Neural crest cell (in vitro differentiated cells): ENCODE measurements at regions not wholly inside any gene's neighbourhood (a gene's known extent, or its start where the extent isn't known, plus 50 kb on each side); places are given as distances from the start of the nearest gene placed in this dataset.

ENCODE experiments used
- DNase-seq: peaks from one replicate; pipeline ENCODE4 v3.0.0; 2021; ENCODE audit warnings: low read depth, mixed read lengths, low spot score
- H3K27ac Mint-ChIP-seq: one replicate; pipeline ENCODE4 v1.8.0; 2021; ENCODE audit warnings: mild to moderate bottlenecking, mixed read lengths; ENCODE audit not compliant: unreplicated experiment
- H3K27me3 Mint-ChIP-seq: 2 replicates; pipeline ENCODE4 v1.8.0; 2021; ENCODE audit warnings: low read depth, mild to moderate bottlenecking, mixed read lengths
- H3K36me3 Mint-ChIP-seq: 2 replicates; pipeline ENCODE4 v1.8.0; 2021; ENCODE audit warnings: low read depth, mild to moderate bottlenecking, mixed read lengths
- H3K4me1 Mint-ChIP-seq: 2 replicates; pipeline ENCODE4 v1.8.0; 2021; ENCODE audit warnings: mixed read lengths
- H3K4me3 Mint-ChIP-seq: one replicate; pipeline ENCODE4 v1.8.0; 2021; ENCODE audit warnings: mild to moderate bottlenecking, mixed read lengths
- H3K9me3 Mint-ChIP-seq: 2 replicates; pipeline ENCODE4 v1.8.0; 2021; ENCODE audit warnings: mixed read lengths
- TF ChIP-seq, protein P1 (sequence below): fragments of 200-600 bp; sonication (generic); conservative IDR thresholded peaks from 2 replicates; pipeline ENCODE4 v1.5.0; 2021; ENCODE audit warnings: antibody characterized with exemption, mild to moderate bottlenecking

DNA sequence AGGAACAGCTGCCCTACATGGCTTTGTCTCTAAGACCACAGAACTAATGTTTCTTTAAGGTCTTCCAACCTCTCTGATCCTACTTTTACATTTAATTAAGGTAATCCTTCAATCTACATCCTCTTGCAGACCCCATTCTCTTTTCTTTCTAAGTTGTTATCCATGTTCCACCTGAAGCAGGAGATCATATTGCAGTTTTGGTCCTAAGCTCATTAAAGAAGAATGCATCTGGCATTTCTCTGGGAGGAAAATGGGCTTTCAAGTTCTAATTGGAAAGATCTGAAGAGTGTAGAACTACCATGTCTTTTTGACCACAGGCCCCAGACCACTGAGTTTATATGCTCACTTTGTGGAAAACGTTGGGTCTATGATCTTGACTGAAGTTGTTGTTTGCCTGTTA is 111.2 kb downstream of the SEM1 start:
- no peak overlapping the region for H3K27ac Mint-ChIP-seq
- TF ChIP-seq, protein P1, sequence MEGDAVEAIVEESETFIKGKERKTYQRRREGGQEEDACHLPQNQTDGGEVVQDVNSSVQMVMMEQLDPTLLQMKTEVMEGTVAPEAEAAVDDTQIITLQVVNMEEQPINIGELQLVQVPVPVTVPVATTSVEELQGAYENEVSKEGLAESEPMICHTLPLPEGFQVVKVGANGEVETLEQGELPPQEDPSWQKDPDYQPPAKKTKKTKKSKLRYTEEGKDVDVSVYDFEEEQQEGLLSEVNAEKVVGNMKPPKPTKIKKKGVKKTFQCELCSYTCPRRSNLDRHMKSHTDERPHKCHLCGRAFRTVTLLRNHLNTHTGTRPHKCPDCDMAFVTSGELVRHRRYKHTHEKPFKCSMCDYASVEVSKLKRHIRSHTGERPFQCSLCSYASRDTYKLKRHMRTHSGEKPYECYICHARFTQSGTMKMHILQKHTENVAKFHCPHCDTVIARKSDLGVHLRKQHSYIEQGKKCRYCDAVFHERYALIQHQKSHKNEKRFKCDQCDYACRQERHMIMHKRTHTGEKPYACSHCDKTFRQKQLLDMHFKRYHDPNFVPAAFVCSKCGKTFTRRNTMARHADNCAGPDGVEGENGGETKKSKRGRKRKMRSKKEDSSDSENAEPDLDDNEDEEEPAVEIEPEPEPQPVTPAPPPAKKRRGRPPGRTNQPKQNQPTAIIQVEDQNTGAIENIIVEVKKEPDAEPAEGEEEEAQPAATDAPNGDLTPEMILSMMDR: no peak
- DNase-seq: no peak
- no peak overlapping the region for H3K4me3 Mint-ChIP-seq
- H3K27me3 Mint-ChIP-seq: no peaks in the 10 kb centered on the region
- peaks cover 4% of the 10 kb centered on the region for H3K9me3 Mint-ChIP-seq
- H3K36me3 Mint-ChIP-seq: no peaks in the 10 kb centered on the region
- H3K4me1 Mint-ChIP-seq: peaks cover 43% of the 10 kb centered on the region

GRCh38 chr7:96596120-96596826 is 113.4 kb downstream of the SEM1 start:
- H3K4me3 Mint-ChIP-seq: no peak overlapping the region
- no peak for DNase-seq
- peaks cover 59% of the 10 kb centered on the region for H3K4me1 Mint-ChIP-seq
- no peaks in the 10 kb centered on the region for H3K27me3 Mint-ChIP-seq
- TF ChIP-seq, protein P1: no peak
- H3K36me3 Mint-ChIP-seq: no peaks in the 10 kb centered on the region
- H3K9me3 Mint-ChIP-seq: peaks cover 4% of the 10 kb centered on the region
- H3K27ac Mint-ChIP-seq: no peak overlapping the region

DNA sequence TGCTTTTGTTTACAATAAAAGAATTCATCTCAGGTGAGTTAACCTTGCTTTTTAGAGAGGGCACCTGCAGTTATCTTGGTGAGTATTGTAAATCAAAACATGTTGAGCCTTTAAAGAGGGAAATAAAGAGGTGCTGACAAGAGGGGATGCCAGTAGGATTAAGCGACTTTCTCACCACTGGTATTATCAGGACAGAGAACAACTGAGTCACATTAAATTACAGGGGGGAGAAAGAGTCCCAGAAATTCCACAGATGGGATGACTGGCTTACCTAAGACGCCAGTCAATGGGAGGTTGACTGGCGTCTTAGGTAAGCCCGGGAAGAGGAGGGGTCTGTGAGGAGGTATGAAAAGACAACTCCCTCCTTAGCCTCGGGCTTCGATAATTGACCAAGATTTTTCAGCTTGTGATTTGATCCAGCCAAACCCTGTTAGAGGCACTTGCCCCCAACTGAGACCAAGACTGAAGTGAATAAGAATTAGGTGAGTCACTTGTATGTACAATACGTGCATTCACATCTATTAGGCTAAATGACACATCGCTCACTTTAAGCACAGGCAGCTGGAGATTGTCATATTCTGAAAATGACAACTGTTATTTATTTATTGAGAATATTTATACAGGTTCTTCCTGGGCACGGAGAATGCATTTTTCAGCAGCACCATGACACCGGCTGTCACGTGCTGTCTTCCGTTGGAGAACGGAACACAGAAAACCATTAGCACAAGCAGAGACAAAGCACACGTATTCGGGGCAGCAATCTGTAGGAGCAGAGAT is 117.6 kb downstream of the SEM1 start:
- Mint-ChIP-seq H3K4me1 (peaks cover 43% of the 10 kb centered on the region), H3K27me3 (peaks cover 5% of the 10 kb centered on the region), H3K4me3 (no peak overlapping the region), H3K36me3 (no peaks in the 10 kb centered on the region), H3K9me3 (peaks cover 4% of the 10 kb centered on the region), H3K27ac (no peak overlapping the region)
- TF ChIP-seq, protein P1: no peak
- DNase-seq: no peak

- no peak overlapping the region for H3K27ac Mint-ChIP-seq
Observed at GRCh38 chr7:96591159-96591899, 118.3 kb downstream of the SEM1 start.

GRCh38 chr7:96589038-96589437 is 120.6 kb downstream of the SEM1 start:
- Mint-ChIP-seq H3K27ac (no peak overlapping the region), H3K4me3 (no peak overlapping the region), H3K36me3 (no peaks in the 10 kb centered on the region), H3K27me3 (peaks cover 5% of the 10 kb centered on the region), H3K9me3 (no peaks in the 10 kb centered on the region), H3K4me1 (peaks cover 24% of the 10 kb centered on the region)
- TF ChIP-seq, protein P1: no peak
- DNase-seq: no peak

More at GRCh38 chr7:96591159-96591899, 118.3 kb downstream of the SEM1 start:
- TF ChIP-seq, protein P1: no peak
- no peak for DNase-seq
- no peak overlapping the region for H3K4me3 Mint-ChIP-seq
- no peaks in the 10 kb centered on the region for H3K36me3 Mint-ChIP-seq
- peaks cover 4% of the 10 kb centered on the region for H3K9me3 Mint-ChIP-seq
- peaks cover 36% of the 10 kb centered on the region for H3K4me1 Mint-ChIP-seq
- peaks cover 5% of the 10 kb centered on the region for H3K27me3 Mint-ChIP-seq
